Liver (tissue), 7 donors: ENCODE measurements at regions not wholly inside any gene's neighbourhood (a gene's known extent, or its start where the extent isn't known, plus 50 kb on each side); places are given as distances from the start of the nearest gene placed in this dataset.

Source experiments
- DNase-seq: peaks from one replicate; pipeline ENCODE4 v3.0.0-alpha.2; 2017; ENCODE audit warnings: low spot score
- H3K27ac ChIP-seq, 2 donors: one replicate each; pipeline ENCODE4 v1.7.0; 2013; ENCODE audit warnings: inconsistent platforms in 2 of 2, low read length in 2 of 2, control low read depth in 1 of 2, low read depth in 1 of 2, mild to moderate bottlenecking in 1 of 2
- H3K27me3 ChIP-seq, 4 donors: one replicate each; pipeline versions ENCODE4 v1.6.1 to v1.7.0; 2013; ENCODE audit warnings: low read length in 3 of 4, inconsistent platforms in 1 of 4, mild to moderate bottlenecking in 1 of 4, moderate library complexity in 1 of 4; ENCODE audit not compliant: control insufficient read depth in 4 of 4, insufficient read depth in 4 of 4
- H3K36me3 ChIP-seq, 4 donors: one replicate each; pipeline versions ENCODE4 v1.6.1 to v1.7.0; 2013; ENCODE audit warnings: low read length in 3 of 4, mild to moderate bottlenecking in 3 of 4, low read depth in 1 of 4, moderate library complexity in 1 of 4; ENCODE audit not compliant: control insufficient read depth in 4 of 4, insufficient read depth in 3 of 4
- H3K4me1 ChIP-seq, 4 donors: one replicate each; pipeline versions ENCODE4 v1.6.1 to v1.7.0; 2013; ENCODE audit warnings: low read length in 3 of 4, mild to moderate bottlenecking in 3 of 4, moderate library complexity in 1 of 4; ENCODE audit not compliant: control insufficient read depth in 4 of 4, insufficient read depth in 4 of 4
- H3K4me3 ChIP-seq, 3 donors: one replicate each; pipeline versions ENCODE4 v1.6.1 to v1.7.0; 2013; ENCODE audit warnings: low read length in 3 of 3, control low read depth in 1 of 3, low read depth in 1 of 3, mild to moderate bottlenecking in 1 of 3
- H3K9ac ChIP-seq, 2 donors: one replicate each; pipeline ENCODE4 v1.7.0; 2013; ENCODE audit warnings: low read length in 2 of 2, mild to moderate bottlenecking in 2 of 2, moderate library complexity in 2 of 2, control low read depth in 1 of 2, low read depth in 1 of 2
- H3K9me3 ChIP-seq, 4 donors: one replicate each; pipeline versions ENCODE4 v1.6.1 to v1.7.0; 2013; ENCODE audit warnings: low read length in 3 of 4; ENCODE audit not compliant: control insufficient read depth in 4 of 4
- ATF3 ChIP-seq: IDR thresholded peaks from 2 replicates; pipeline ENCODE4 v1.6.1; 2016; ENCODE audit warnings: antibody characterized with exemption
- EGR1 ChIP-seq, 2 donors: IDR thresholded peaks; 2 replicates each; pipeline ENCODE4 v1.6.1; 2016 to 2018; ENCODE audit warnings: antibody characterized with exemption in 2 of 2, low read depth in 2 of 2
- FOXA1 ChIP-seq: IDR thresholded peaks from 2 replicates; pipeline ENCODE4 v1.6.1; 2016; ENCODE audit warnings: antibody characterized with exemption
- GABPA ChIP-seq, 2 donors: IDR thresholded peaks in 1 of 2; conservative IDR thresholded peaks in 1 of 2; 2 replicates each; pipeline ENCODE4 v1.6.1; 2016; ENCODE audit warnings: antibody characterized with exemption in 2 of 2, mild to moderate bottlenecking in 1 of 2, moderate library complexity in 1 of 2
- HNF4G ChIP-seq: IDR thresholded peaks from 2 replicates; pipeline ENCODE4 v1.6.1; 2016; ENCODE audit warnings: antibody characterized with exemption
- JUND ChIP-seq, 2 donors: IDR thresholded peaks; 2 replicates each; pipeline ENCODE4 v1.6.1; 2016; ENCODE audit warnings: antibody characterized with exemption in 2 of 2
- NR2F2 ChIP-seq: IDR thresholded peaks from 2 replicates; pipeline ENCODE4 v1.6.1; 2016; ENCODE audit warnings: antibody characterized with exemption
- RAD21 ChIP-seq, 2 donors: IDR thresholded peaks; 2 replicates each; pipeline ENCODE4 v1.6.1; 2016; ENCODE audit warnings: antibody characterized with exemption in 2 of 2, mild to moderate bottlenecking in 2 of 2
- RXRA ChIP-seq, 2 donors: IDR thresholded peaks; 2 replicates each; pipeline ENCODE4 v1.6.1; 2017 to 2018; ENCODE audit warnings: antibody characterized with exemption in 2 of 2, mild to moderate bottlenecking in 1 of 2
- SP1 ChIP-seq: IDR thresholded peaks from 2 replicates; pipeline ENCODE4 v1.6.1; 2018; ENCODE audit warnings: antibody characterized with exemption, mild to moderate bottlenecking
- TAF1 ChIP-seq: conservative IDR thresholded peaks from 2 replicates; pipeline ENCODE4 v1.6.1; 2016; ENCODE audit warnings: antibody characterized with exemption, mild to moderate bottlenecking
- ZBTB33 ChIP-seq: IDR thresholded peaks from 2 replicates; pipeline ENCODE4 v1.6.1; 2016; ENCODE audit warnings: antibody characterized with exemption
- WGBS: extraction: QIAGEN DNeasy Blood & Tissue Kit; methylation state at CpG from one replicate; pipeline ENCODE4 v1.1.7; 2013; 5-methylcytosine and 5-hydroxymethylcytosine counted together
- donor health status: healthy.
- donor health status: healthy.
- donor health status: healthy.
- donor health status: healthy.

GRCh38 chr2:147161746-147162145, 683.1 kb upstream of the ACVR2A start:
- no peak for TF ChIP-seq SP1

GRCh38 chr2:147156970-147157369, 687.9 kb upstream of the ACVR2A start:
- H3K27ac ChIP-seq, result no peak overlapping the region
- no peak overlapping the region for H3K9ac ChIP-seq
- no peaks in the 10 kb centered on the region for H3K36me3 ChIP-seq
- no peaks in the 10 kb centered on the region for H3K9me3 ChIP-seq
- no peak for TF ChIP-seq GABPA (IDR thresholded peaks at IDR 0.05 in 1 of 2, conservative IDR thresholded peaks at IDR 0.05 in 1 of 2)
- H3K27me3 ChIP-seq, result no peaks in the 10 kb centered on the region
- 90% methylated on average over 3 of the region's 3 CpGs for WGBS
- H3K4me3 ChIP-seq, result no peak overlapping the region
- H3K4me1 ChIP-seq, result no peaks in the 10 kb centered on the region
- DNase-seq, result no peak

More at GRCh38 chr2:147161746-147162145, 683.1 kb upstream of the ACVR2A start:
- H3K36me3 ChIP-seq, result no peaks in the 10 kb centered on the region
- no peaks in the 10 kb centered on the region for H3K27me3 ChIP-seq
- DNase-seq, result no peak
- H3K9me3 ChIP-seq, result peaks cover 0 to 3% (median 0%) of the 10 kb centered on the region in 4 donors
- H3K4me1 ChIP-seq, result no peaks in the 10 kb centered on the region
- H3K9ac ChIP-seq, result no peak overlapping the region
- H3K27ac ChIP-seq, result no peak overlapping the region
- H3K4me3 ChIP-seq, result no peak overlapping the region

GRCh38 chr2:147150241-147150635, 694.6 kb upstream of the ACVR2A start:
- TF ChIP-seq HNF4G, result no peak
- no peak for TF ChIP-seq NR2F2
- Histone ChIP-seq H3K4me3 (no peak overlapping the region), H3K36me3 (no peaks in the 10 kb centered on the region), H3K9ac (no peak overlapping the region), H3K27me3 (no peaks in the 10 kb centered on the region), H3K27ac (no peak overlapping the region), H3K4me1 (no peaks in the 10 kb centered on the region), H3K9me3 (no peaks in the 10 kb centered on the region)
- WGBS, result 82% methylated on average over 4 of the region's 4 CpGs
- DNase-seq, result no peak

GRCh38 chr2:147149575-147150240, 695.1 kb upstream of the ACVR2A start:
- H3K27me3 ChIP-seq, result no peaks in the 10 kb centered on the region
- H3K36me3 ChIP-seq, result no peaks in the 10 kb centered on the region
- TF ChIP-seq RXRA (IDR thresholded peaks at IDR 0.05) (no peak), SP1 (no peak), ATF3 (no peak)
- WGBS, result 89% methylated on average over 16 of the region's 16 CpGs
- no peak overlapping the region for H3K9ac ChIP-seq
- no peak overlapping the region for H3K4me3 ChIP-seq
- H3K27ac ChIP-seq, result no peak overlapping the region
- no peaks in the 10 kb centered on the region for H3K4me1 ChIP-seq
- no peaks in the 10 kb centered on the region for H3K9me3 ChIP-seq
- DNase-seq, result no peak

GRCh38 chr2:147147802-147148201, 697.0 kb upstream of the ACVR2A start:
- no peak for TF ChIP-seq JUND (IDR thresholded peaks at IDR 0.05)
- no peak for TF ChIP-seq FOXA1
- TF ChIP-seq TAF1, result no peak
- no peak for TF ChIP-seq RAD21 (IDR thresholded peaks at IDR 0.05)
- TF ChIP-seq GABPA (IDR thresholded peaks at IDR 0.05 in 1 of 2, conservative IDR thresholded peaks at IDR 0.05 in 1 of 2), result no peak
- no peak for TF ChIP-seq ZBTB33
- TF ChIP-seq EGR1 (IDR thresholded peaks at IDR 0.05; ENCODE audit: low read depth in 2 of 2), result no peak
- no peak overlapping the region for H3K4me3 ChIP-seq
- H3K27me3 ChIP-seq, result no peaks in the 10 kb centered on the region
- no peaks in the 10 kb centered on the region for H3K4me1 ChIP-seq
- DNase-seq, result no peak
- no peak overlapping the region for H3K27ac ChIP-seq
- H3K9me3 ChIP-seq, result no peaks in the 10 kb centered on the region
- 51% methylated on average over 2 of the region's 2 CpGs for WGBS
- H3K36me3 ChIP-seq, result no peaks in the 10 kb centered on the region
- H3K9ac ChIP-seq, result no peak overlapping the region
